ELR (cell line): ENCODE measurements at regions not wholly inside any gene's neighbourhood (a gene's known extent, or its start where the extent isn't known, plus 50 kb on each side); places are given as distances from the start of the nearest gene placed in this dataset.

Source experiments
- DNase-seq: peaks from one replicate; pipeline ENCODE4 v3.0.0-alpha.2; 2015; ENCODE audit warnings: low read depth

DNA sequence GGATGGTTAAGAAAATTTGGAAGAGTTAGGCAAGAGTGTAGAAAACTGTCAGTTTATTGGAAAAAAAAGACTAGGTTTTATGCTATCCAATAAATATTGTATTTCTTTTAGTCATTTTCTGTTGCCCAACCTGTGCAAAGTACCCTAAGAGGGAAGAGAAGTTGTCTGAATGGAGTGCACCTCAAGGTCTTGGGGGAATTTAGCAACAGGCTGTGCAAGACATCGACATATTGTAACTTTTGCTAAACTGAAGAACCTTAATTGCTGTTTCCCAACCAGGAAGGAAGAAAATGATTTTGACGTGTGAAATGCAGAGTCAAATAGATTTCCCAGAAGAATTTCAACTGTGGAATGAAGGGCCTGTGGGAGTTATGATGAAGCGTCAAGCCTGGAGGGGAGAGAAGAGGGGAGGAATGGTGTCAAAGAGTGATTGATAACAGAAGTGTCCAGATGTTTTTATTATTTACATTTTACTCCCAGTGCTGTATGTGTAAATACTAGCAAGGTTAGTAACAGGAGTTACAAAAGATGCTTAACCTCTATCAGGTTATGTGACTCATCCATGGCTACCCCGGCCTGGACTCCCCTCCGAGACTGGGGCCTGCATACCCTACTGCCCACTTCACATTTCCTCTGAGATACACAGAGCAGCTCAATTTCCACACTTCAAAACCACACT is 246.8 kb downstream of the MYLK4 start:
- DNase-seq: peak; percentile 34

DNA sequence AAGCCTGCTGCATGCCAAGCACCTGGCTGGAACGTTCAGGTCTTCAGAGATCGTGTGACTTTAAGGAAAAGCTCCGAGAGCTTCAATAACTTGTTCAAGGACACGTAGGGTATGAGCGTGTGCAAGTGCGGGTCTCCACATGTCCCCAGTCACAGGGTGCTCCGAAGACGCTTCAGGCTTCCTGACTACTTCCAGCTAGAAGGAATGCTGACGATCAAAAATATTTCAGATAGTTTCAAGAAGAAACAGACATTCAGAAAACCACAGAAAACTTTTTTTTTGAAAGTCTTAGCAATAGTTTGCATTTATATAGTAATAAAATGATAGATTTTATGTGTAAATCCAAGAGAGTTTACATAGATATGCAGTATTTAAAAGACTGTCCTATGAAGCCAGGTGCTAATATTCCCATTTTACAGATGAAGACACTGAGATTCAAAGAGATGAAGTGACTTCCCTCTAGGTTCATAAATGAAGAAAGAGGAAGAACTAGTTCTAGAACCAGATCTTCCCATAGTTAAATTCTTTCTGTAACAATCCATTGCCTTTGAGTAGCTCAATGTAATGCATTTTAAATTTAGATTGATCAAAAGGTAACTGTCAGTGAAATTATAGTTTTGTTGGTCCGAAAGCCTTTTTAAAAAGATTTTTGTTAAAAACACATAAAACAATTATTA is 247.6 kb downstream of the MYLK4 start:
- DNase-seq: no peak

DNA sequence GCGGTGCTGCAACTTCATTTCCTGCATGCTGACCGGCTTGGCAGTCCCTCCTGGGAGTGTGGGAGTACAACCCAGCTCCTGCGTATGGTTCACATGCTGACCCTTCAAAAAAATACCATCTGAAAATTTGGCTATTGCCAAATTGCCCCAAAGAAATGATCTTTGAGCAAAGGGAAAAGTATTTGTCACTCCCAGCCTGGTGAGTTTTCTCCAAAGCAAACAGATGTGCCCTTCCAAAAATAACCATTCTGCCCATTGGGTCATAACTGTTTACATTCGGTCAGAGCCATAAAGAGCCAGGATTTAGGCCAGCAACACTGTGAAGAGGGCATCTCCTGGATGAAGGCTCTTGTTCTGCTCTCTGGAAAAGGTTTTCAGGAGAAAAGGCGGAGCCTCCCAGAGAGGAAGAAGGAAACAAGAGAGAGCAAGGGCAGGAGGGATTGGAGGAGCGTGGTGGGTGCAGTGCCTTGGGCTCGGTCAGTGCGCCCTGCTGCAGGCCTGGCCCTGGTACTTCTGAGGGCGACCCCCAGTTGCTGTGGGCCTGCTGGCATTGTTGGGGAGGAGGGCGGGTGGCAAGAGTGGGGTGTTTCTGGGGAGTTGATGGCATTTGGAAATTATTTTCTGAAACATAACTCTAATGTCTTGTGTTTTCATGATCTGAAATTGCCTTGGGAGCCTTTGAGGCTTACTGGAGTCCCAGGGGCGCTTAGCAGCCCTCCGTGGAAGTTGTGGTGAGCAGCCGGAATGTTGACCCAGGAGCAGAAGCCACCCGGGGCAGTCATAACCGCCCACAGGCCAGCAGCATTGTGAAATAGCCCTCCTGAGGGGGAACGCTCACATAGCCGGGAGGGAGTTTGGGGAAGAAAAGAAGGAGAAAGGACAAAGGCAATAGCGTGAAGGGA is 248.4 kb downstream of the MYLK4 start:
- DNase-seq: no peak

DNA sequence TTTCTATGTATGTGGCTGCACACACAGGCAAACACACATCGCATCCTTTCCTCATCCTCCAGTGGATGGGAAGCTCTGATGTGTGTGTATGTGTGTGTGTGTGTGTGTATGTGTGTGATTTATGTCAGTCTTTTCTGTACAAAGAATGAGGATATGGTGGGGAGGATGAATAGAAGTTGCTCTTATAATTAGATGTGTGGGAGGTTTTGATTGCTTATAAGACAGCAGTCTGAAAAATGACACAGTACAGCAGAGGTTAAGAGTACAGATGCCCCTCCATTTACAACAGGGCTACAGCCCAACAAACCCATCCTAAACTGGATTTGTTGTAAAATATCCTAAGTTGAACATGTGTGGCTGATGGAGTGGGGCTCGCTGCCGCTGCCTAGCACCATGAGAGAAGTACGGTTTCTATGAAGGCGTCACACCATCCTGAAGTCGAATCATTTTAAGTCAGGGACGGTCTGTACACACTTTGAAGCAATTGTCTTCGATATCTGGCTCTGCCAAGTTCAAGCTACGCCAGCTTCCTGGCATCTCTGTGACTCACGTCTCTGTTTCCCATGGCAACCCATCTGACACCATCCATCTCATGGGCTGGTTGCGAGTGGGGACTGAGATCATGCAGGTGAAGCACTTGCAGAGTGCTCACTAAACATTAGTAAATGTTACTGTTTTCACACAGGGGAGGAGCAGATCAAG is 252.6 kb downstream of the MYLK4 start:
- peak; percentile 17 for DNase-seq

DNA sequence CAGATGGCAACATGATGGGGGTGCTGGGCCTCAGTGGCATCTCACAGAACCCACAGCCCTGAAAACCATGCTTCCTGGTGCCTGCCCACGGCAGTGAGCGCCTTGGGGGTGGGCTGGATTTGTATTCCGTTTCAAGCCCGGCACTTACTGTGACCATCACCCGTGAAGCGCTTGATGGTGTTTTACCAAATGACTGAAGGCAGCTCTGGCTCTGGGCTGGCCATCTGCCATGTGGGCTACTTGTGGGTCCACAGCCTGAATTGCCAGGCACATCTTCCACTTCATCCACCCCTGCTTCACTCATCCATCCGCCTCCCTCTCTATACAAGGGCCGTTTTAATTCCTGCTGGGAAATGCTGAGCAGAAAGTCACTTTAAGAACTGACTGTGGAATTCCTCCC is 250.9 kb upstream of the GMDS start:
- DNase-seq: no peak

DNA sequence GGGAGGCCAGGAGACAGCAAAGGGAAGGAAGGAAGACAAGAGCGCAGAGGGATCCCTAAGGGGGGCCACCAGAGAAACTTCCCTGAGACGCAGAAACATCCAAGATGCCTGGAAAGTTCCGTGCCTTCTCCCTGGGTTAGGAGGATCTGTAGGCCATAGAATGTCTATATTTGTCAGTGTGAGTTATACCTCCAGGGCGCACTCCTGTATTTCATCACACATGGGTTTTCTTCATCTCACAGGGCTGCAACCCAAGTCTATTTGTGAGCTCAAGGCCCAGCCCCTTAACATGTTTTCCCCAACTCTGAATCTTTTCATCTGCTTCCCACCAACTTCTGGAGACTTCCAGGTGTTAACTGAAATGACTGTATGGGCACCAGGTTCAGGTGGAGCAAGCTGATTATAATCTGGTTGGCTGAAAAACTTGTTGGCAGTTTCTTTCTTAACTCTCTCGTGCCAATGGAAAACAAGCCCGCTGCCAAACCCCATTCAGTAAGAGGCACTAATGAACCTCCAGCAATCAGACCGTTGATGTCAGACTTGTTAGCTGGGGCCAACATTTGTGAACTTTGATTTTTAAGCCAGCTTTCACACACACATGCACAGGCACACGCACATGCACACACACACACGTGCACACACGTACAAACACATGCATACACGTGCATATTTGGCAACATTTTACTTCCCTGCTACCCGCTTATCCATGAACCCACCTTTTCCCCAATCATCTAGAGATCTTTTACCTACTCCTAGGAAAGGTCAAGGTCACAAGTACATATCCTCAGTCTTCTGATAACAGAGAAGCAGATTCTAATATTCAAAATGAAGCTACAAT is 247.5 kb upstream of the GMDS start:
- DNase-seq: no peak

DNA sequence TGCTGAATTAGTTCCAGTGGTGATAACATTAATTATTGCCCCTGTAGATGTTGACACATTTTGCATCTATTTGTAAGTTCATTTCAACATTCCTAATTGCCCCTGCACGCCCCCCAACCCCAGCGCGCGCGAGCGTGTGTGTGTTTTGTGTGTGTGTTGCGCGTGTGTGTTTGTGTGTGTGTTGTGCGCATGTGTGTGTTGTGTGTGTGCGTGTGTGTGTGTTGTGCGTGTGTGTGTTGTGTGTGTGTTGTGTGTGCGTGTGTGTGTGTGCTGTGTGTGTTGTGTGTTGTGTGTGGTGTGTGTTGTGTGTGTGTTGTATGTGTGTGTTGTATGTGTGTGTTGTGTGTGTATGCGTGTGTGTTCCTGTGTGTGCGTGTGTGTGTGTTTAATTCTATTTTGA is 245.7 kb upstream of the GMDS start:
- DNase-seq: no peak

DNA sequence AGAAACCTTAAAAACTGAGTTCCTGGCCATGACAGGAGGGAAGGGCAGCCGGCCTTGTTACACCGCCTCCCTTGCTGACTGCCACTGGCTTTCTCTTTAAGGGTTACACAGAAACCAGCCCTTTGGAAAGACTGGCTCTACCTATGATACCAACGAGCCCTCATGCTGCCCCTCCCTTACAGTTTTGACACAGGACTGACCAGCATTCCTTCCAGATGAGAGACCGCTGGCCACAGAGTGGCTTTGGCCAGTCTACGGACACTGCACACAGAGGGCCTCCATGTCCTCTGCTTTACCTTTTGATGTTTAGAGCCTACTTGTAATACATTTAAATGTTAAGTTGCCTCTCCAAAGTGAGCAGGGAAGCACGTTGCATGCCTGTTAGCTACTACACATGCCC is 243.2 kb upstream of the GMDS start:
- no peak for DNase-seq

DNA sequence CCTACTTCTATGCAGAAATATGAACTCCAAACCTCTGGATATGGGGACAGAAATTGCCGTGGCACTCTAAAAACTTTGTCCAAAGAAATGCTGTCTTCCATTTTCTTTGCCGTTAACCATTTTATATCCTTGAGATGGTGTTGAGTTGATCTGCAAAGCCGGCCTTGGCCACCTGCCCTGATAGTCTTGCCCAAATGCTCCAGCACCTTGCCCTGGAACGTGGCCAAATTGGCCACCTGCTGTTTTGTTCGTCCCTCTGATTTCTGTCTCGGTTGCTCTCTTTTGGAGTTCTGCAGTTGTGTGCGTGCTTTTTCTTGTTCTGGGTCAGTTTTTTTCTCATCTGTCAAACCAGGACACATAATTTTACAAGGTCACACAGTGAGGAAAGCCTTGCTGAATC is 239.7 kb upstream of the GMDS start:
- DNase-seq: no peak

DNA sequence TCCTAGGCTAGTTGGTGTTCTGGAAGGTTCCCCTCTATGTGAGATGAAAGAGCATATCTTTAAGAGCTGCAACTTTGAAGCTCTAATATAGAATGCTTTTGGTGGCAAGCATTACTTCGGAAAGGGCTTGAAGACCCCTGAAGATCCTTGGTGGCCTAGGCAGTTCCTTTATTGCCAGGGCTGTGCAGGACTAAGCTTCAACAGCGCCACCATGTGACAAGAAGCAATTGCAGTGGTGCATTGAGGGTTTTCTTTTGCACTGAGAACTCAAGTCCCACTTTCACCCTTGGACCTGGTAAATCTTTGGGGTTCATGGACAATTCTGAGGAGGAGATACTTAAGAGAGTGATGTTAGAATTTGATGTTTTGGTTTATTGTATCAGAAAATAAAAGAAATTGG is 237.4 kb upstream of the GMDS start:
- DNase-seq: no peak

DNA sequence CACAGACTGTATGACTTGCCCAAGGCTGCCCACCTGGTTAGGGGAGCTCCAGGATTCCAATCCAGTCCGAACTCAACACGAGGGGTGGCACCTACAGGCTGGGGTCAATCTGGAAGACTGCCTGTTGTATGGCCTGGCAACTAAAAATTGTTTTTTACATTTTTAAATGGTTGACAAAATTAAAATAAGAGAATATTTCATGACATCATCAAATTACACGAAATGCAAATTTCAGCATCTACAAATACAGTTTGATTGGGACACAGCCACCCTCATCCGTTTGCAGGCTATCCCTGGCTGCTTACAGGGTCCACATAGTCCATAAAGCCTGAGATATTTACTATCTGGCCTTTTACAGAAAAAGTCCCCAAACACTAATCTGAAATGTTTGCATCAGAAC is 235.9 kb upstream of the GMDS start:
- DNase-seq: no peak

DNA sequence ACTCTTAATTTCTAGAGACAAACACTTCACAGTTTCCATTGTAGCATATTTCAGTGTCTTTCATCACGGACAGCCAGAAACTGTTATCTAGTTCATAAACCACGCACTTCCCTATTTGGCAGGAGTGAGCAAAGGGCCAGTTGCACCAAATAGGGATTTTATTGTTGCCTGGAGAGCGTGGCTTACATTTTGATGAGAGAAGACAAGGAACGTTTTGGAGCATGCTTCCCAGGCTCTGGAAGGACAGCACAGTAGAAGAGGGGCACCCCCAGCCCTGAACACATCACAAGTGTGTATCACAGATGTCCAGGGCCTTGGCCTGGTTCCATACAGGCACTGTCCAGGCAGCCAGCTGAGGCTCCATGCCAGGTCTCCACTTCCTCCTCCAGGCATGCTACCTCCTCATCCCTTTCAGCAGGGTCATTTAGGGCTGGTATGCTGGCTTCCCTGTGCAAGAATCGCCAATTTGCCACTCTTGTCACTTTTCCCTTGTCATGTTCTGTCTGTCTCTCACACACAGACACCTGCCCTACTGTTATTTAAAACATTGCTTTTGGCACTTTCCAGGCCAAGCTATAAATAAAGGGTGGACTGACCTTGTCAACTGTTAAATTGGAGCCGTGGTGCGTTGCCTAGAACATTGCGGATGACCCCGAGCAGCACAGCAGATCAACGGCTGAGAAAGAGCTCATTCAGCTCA is 235.0 kb upstream of the GMDS start:
- DNase-seq: no peak

DNA sequence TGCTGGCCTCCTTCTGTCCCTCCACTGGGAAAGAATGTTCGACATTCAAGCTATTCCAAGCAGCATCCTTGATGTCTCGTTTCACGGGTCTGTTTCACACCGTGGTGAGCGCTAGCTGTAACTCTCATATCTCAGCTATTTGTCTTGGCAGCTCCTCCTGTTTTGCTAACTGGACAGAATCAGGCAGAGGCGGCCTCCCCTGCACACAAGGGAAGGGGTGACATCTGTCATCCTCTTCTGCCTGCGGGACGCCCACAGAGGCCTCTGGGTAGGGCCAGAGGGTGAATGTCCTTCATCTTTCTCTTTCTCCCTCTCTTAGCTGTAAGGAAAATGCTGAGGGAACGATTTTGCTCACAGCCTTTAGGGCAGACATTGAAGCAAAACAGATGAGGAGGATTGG is 232.8 kb upstream of the GMDS start:
- no peak for DNase-seq

DNA sequence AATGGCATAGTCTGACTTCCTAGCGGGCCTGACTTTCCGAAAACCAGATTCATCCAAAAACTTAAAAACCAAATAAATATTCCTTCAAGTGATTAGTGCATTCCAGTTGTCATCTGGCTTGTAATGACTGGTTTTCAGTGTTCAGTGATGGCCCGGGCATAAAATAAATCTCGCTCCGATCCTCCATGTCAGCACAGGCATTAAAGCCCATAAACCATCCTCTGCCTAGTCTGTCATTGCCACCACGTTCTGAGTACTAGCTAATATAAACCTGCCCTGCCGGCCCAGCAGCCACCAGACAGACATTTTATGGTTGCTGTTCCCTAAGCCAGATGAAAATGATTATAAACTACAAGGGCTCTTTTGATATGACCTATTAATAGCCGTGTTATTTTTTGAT is 232.3 kb upstream of the GMDS start:
- DNase-seq: no peak

DNA sequence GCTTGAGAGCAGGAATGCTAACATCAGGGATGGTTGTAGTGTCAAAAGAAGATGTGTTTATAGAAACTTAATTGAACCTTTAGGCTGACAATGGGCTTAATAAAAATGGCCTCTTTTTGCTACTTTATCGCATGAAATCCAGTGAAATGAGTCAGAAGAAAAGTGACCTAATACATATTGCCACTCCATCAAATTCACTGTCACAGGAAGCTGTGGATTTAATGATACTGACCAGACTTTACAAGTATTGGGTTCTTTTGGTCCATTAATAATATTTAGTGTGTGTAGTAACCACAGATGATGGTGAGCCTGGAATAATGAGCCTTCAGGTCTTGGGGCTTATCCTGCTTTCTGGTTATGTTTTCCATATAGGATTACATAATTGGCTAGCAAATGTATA is 231.8 kb upstream of the GMDS start:
- DNase-seq: no peak

DNA sequence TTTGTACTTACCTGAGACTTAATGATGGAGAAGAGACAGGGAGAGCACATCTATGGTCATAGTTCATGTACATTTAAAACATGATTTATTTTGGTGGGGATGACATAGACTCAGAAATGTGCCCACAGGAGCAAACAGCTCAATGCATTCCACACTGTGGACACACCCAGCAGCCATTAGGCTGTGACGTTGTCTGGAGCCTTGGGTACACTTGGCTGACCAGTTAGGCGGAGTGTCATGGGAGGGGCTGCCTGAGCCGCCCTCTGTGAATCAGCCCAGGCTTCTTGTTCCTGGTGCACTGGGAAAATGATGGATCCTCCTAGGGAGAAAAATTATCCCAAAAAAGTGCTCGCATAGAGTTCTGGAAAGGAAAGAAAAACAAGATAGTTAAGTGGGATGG is 231.0 kb upstream of the GMDS start:
- DNase-seq: peak; percentile 1

DNA sequence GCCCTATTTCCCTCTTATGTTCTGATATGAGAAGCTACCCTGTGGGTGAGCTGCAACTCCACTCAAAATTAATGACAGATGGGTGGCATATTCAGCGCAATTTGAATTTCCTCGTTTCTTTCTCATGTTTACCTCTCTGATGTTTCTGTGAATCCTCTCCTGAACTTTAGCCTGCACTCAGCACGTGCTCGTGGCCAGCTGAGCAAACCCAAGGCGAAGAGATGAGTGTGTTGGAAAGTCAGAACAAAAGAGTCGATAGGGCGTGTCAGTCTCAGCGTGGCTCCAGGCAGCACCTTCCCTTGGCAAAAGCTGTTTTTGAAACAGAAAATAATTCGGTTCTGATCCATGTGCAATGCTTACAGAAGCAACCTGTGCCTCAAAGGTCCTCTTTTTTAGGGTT is 226.1 kb upstream of the GMDS start:
- DNase-seq: no peak

DNA sequence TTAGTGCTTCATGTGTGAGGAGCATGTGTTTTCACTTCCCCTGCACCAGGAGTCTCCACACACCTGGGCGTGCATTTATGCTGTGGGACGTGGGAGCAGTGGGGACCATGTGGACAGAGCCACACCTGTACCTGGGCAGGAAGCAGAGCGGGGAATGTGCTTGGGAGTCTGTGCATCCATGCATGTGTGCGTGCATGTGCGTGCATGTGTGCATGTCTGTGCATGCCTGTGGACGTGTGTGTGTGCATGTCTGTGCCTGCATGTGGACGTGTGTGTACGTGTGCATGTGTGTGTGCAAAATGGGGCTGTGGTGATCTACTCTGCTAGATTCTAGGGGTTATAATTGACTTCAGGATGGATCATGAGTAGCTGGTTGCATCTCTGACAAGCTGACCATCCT is 224.0 kb upstream of the GMDS start:
- no peak for DNase-seq

DNA sequence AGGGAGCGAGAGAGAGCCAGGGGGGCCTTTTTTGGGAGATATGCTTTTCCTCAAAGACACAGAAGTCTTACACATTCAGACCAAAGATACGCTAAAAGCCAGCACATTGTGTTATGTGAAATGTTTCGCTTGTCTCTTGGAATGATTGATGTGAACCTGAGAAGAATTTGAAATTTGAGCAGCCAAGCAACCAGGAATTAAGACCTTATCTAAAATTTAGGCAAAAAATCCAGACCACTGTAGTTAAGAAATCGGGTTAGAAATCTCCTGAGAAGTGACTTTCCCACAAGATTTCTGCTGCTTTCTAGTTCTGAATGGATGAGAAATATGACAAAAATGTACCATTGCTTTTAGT is 223.2 kb upstream of the GMDS start:
- DNase-seq: no peak

DNA sequence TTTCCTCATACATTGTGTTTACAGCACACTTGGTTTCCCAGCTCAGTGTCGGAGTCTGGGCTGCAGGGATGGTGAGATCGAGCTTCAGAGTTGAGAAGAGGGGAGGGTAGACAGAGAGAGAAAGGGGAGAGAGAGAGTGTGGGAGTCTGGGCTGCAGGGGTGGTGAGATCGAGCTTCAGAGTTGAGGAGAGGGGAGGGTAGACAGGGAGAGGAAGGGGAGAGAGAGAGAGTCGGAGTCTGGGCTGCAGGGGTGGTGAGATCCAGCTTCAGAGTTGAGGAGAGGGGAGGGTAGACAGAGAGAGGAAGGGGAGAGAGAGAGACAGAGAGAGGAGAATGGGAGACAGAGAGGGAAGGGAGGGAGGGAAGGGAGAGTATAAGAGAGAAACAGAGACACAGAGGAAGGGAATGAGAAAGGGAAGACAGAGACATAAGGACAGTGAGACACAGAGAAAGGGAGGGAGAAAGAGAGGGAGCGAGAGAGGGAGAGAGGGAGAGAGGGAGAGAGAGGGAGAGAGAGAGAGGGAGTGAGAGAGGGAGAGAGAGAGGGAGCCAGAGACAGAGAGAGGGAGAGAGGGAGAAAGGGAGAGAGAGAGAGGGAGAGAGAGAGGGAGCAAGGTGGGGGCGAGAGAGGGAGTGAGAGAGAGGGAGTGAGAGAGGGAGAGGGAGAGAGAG is 222.7 kb upstream of the GMDS start:
- no peak for DNase-seq

DNA sequence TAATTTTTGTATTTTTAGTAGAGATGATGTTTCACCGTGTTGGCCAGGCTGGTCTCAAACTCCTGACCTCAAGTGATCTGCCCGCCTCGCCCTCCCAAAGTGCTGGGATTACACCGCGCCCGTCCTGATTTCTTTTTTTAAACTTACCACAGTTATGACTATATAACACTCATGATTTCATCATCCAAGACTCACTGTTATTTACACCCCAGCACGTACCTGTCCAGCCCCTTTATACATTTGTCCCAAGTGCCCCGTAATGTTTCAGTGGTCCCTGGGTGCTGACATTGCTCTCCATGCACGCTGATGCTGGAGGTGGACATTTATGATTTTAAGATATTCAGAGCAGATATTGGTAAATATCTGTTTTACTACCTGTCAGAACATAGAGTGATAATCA is 219.9 kb upstream of the GMDS start:
- DNase-seq: no peak
